ENCODE measurements at regions not wholly inside any gene's neighbourhood (a gene's known extent, or its start where the extent isn't known, plus 50 kb on each side); places are given as distances from the start of the nearest gene placed in this dataset.

DNA sequence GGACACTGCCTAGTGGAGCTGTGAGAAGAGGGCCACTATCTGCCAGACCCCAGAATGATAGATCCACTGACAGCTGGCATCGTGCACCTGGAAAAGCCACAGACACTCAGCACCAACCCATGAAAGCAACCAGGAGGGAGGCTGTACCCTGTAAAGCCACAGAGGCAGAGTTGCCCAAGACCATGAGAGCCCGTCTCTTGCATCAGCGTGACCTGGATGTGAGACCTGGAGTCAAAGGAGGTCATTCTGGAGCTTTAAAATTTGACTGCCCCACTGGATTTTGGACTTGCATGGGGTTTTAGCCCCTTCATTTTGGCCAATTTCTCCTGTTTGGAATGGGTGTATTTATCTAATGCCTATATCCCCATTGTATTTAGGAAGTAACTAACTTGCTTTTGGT is 83.5 kb upstream of the P3H2 start:
- TF ChIP-seq EP300 (IDR thresholded peaks at IDR 0.05) (no peak), POLR2A (IDR thresholded peaks at IDR 0.05) (no peak)
- TF ChIP-seq, protein P1, sequence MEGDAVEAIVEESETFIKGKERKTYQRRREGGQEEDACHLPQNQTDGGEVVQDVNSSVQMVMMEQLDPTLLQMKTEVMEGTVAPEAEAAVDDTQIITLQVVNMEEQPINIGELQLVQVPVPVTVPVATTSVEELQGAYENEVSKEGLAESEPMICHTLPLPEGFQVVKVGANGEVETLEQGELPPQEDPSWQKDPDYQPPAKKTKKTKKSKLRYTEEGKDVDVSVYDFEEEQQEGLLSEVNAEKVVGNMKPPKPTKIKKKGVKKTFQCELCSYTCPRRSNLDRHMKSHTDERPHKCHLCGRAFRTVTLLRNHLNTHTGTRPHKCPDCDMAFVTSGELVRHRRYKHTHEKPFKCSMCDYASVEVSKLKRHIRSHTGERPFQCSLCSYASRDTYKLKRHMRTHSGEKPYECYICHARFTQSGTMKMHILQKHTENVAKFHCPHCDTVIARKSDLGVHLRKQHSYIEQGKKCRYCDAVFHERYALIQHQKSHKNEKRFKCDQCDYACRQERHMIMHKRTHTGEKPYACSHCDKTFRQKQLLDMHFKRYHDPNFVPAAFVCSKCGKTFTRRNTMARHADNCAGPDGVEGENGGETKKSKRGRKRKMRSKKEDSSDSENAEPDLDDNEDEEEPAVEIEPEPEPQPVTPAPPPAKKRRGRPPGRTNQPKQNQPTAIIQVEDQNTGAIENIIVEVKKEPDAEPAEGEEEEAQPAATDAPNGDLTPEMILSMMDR (IDR thresholded peaks at IDR 0.05): no peak

All from upper lobe of left lung (tissue), 4 donors.